Psoas muscle (tissue), 7 donors: ENCODE measurements at regions not wholly inside any gene's neighbourhood (a gene's known extent, or its start where the extent isn't known, plus 50 kb on each side); places are given as distances from the start of the nearest gene placed in this dataset.
A peak's percentile ranks its signal among the peaks of the same experiment; 100 is the strongest.

ENCODE experiments used
- ATAC-seq, 4 donors: fragments of 200-7000 bp; cut with Tn5 transposase; one replicate each; pipeline ENCODE4 v1.9.1; 2020; ENCODE audit warnings: moderate library complexity in 3 of 4, mild to moderate bottlenecking in 2 of 4
- DNase-seq, 2 donors: peaks; one replicate each; pipeline ENCODE4 v3.0.0-alpha.2; 2020
- H3K27ac ChIP-seq: fragments of 200-600 bp; one replicate; pipeline ENCODE4 v1.8.0; 2022
- H3K27me3 ChIP-seq, 3 donors: fragments of 200-600 bp in 1 of 3; one replicate each; pipeline versions ENCODE4 v1.6.1 to v1.8.0; 2013 to 2022; ENCODE audit warnings: low read length in 2 of 3, mild to moderate bottlenecking in 2 of 3, moderate library complexity in 1 of 3; ENCODE audit not compliant: insufficient read depth in 3 of 3
- H3K36me3 ChIP-seq, 2 donors: fragments of 200-600 bp in 1 of 2; one replicate each; pipeline versions ENCODE4 v1.6.1 to v1.8.0; 2013 to 2022; ENCODE audit warnings: low read depth in 1 of 2, mild to moderate bottlenecking in 1 of 2, moderate library complexity in 1 of 2; ENCODE audit not compliant: insufficient read depth in 1 of 2
- H3K4me1 ChIP-seq: fragments of 200-600 bp; one replicate; pipeline ENCODE4 v1.8.0; 2022
- H3K4me3 ChIP-seq: fragments of 200-600 bp; one replicate; pipeline ENCODE4 v1.8.0; 2022; ENCODE audit warnings: mild to moderate bottlenecking
- H3K9me3 ChIP-seq: fragments of 200-600 bp; one replicate; pipeline ENCODE4 v1.8.0; 2022
- WGBS, 3 donors: extraction: QIAGEN DNeasy Blood & Tissue Kit; methylation state at CpG; one replicate each; pipeline versions ENCODE4 v1.1.6 to v1.1.7; 2013; 5-methylcytosine and 5-hydroxymethylcytosine counted together
- intact Hi-C, 2 donors: fragments of 100-400 bp; cut with DNase I; formaldehyde crosslinking; loops; one replicate each; pipeline versions ENCODE4 v1.11.0 to v1.14.2; 2022
- TF ChIP-seq, protein P1 (sequence below): fragments of 200-600 bp; IDR thresholded peaks from one replicate; pipeline ENCODE4 v1.8.0; 2022; ENCODE audit warnings: antibody characterized with exemption
- donor health status: healthy with polysubstance abuse.
- donor health status: DM: no; HTN: no; CAD: no; lungs with moderate emphysema.
- donor health status: Bipolar disorder and iron deficiency.
- donor health status: healthy.
- donor health status: DM: yes; HTN: yes; CAD: no.
- donor health status: DM: no; HTN: no; CAD: no.
- donor health status: DM: yes; HTN: yes; CAD: no.

DNA sequence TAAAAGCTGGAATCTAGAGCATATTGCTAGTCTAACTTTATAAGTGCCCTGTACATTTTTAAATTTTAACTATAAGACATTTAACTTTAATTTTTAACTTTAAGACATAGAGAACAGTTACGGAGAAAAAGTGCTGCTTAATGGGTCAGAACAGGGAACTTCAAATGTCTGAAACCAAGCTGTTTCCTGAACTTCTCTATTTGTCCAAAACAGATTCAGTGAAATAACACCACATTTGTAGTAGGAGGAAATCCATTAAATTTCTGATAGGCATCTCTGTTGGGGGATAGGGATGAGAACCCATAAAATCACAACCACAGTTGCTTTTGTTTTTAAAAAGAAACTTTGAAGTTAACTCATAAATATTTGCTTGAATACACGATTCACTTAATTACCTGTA lies 170.8 kb upstream of the ANK3 start:
- intact Hi-C loops = no loop called here
- DNase-seq (no peak), ATAC-seq (no peak)
- TF ChIP-seq, protein P1, sequence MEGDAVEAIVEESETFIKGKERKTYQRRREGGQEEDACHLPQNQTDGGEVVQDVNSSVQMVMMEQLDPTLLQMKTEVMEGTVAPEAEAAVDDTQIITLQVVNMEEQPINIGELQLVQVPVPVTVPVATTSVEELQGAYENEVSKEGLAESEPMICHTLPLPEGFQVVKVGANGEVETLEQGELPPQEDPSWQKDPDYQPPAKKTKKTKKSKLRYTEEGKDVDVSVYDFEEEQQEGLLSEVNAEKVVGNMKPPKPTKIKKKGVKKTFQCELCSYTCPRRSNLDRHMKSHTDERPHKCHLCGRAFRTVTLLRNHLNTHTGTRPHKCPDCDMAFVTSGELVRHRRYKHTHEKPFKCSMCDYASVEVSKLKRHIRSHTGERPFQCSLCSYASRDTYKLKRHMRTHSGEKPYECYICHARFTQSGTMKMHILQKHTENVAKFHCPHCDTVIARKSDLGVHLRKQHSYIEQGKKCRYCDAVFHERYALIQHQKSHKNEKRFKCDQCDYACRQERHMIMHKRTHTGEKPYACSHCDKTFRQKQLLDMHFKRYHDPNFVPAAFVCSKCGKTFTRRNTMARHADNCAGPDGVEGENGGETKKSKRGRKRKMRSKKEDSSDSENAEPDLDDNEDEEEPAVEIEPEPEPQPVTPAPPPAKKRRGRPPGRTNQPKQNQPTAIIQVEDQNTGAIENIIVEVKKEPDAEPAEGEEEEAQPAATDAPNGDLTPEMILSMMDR = no peak
- 84 to 91% (median 87%) methylated on average over 2 of the region's 2 CpGs for WGBS, 3 donors
- no peak overlapping the region for H3K4me3 ChIP-seq
- peaks cover 8% of the 10 kb centered on the region for H3K4me1 ChIP-seq
- no peaks in the 10 kb centered on the region for H3K9me3 ChIP-seq
- H3K27ac ChIP-seq = no peak overlapping the region
- no peaks in the 10 kb centered on the region for H3K36me3 ChIP-seq
- no peaks in the 10 kb centered on the region for H3K27me3 ChIP-seq

DNA sequence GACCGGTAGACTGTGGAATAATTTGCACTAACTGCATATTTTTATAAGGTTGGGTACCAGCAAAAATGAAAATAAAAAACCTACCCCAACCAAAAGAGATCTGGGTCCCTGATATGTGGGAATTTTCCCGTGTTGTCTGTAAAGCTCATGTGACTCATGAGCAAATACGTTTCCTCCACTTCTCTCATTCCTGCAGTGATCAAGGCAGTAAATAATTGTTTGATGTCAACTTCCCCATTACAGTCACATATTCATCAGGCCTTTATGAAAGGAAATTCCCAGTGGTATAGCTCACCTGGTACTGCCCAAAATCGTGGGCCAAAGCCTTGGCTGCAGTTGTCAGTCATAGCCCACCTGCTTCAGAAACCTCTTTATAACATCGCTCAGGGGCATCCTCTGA lies 166.0 kb upstream of the ANK3 start:
- H3K27ac ChIP-seq = no peak overlapping the region
- DNase-seq = no peak
- WGBS, 3 donors = 78 to 82% (median 78%) methylated on average over 5 of the region's 5 CpGs
- no peaks in the 10 kb centered on the region for H3K9me3 ChIP-seq
- no peak overlapping the region for H3K4me3 ChIP-seq
- no peaks in the 10 kb centered on the region for H3K4me1 ChIP-seq
- H3K36me3 ChIP-seq = no peaks in the 10 kb centered on the region
- intact Hi-C loops = no loop called here
- no peak for ATAC-seq
- H3K27me3 ChIP-seq = no peaks in the 10 kb centered on the region
- TF ChIP-seq, protein P1 = no peak

DNA sequence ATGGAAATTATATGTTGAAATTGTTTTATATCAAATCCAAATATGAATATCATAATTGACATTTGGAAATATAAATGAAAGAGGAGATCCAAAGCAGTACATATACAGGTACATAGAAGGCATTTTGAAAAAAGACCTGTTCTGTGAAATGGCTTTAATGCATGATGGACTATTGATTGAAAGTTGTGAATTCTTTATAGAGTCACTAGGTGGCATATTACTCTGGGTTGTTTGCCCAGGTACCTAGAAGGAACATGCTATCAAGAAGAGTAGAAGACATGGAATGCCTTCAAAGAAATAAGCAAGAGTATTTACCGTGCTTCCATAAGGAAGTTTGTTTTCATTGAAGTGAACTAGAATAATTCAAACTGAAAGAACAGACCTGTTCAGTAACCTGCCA lies 160.0 kb upstream of the ANK3 start:
- whole genome bisulfite sequencing, 3 donors = 35 to 68% (median 43%) methylated on average over 1 of the region's 1 CpG
- DNase-seq (no peak), ATAC-seq (peak in 3 of 4 donors; percentile 55 to 84 (median 67))
- Histone ChIP-seq H3K4me1 (no peaks in the 10 kb centered on the region), H3K9me3 (no peaks in the 10 kb centered on the region), H3K36me3 (no peaks in the 10 kb centered on the region), H3K27ac (no peak overlapping the region), H3K27me3 (no peaks in the 10 kb centered on the region), H3K4me3 (no peak overlapping the region)
- TF ChIP-seq, protein P1 = peak; percentile 59
- intact Hi-C loops = loop anchor here (2.0 to 5.0 kb wide), 4 partner anchors 73 to 107 kb away; no protein-coding TSS in a partner anchor

DNA sequence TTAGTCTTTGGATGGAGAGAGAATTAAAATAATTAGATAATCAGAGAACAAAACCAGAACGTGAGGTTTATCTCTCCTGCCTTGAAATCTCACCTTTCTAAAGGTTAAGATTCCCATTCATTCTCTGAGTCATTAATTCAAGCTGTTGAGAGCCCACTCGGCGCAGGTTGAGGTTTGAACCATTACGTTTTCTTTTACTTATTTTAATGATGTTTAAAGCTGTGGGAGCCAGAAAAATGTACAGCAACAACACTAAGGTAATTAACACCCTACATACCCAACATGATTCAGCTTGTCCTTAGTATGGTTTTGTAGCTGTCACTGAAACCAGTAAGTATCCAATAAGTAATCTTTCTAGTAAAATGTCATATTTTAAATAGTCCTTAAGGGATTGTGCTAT lies 153.0 kb upstream of the ANK3 start:
- Histone ChIP-seq H3K4me3 (no peak overlapping the region), H3K27me3 (no peaks in the 10 kb centered on the region), H3K36me3 (no peaks in the 10 kb centered on the region), H3K27ac (no peak overlapping the region), H3K4me1 (peaks cover 18% of the 10 kb centered on the region), H3K9me3 (no peaks in the 10 kb centered on the region)
- intact Hi-C loops = no loop called here
- ATAC-seq (no peak), DNase-seq (no peak)
- WGBS, 3 donors = 80 to 85% (median 82%) methylated on average over 4 of the region's 4 CpGs
- TF ChIP-seq, protein P1 = no peak

DNA sequence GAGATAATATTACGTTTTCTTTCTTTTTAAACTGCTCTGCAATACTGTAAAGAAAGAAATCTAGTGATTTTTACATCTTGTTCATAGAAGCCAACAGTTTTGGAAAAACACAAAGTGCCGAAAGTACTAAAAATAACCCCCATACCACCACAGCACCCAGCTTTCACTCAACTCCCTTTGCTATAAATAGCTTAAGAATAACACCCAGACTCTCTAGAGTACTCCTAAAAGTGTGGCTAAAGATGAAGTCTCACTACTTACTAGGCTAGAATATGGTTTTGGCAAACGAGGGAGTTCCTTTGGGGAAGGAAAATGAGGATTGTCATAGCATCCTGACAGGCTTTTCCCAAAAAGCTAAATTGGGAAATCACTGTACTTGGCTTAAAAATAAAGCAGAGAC lies 151.8 kb upstream of the ANK3 start:
- no peaks in the 10 kb centered on the region for H3K36me3 ChIP-seq
- peak overlapping the region; percentile 15 for H3K4me3 ChIP-seq
- TF ChIP-seq, protein P1 = no peak
- no peaks in the 10 kb centered on the region for H3K9me3 ChIP-seq
- intact Hi-C loops = no loop called here
- DNase-seq (no peak), ATAC-seq (peak in 1 of 4 donors; percentile 50)
- peaks cover 30% of the 10 kb centered on the region for H3K4me1 ChIP-seq
- no peaks in the 10 kb centered on the region for H3K27me3 ChIP-seq
- no peak overlapping the region for H3K27ac ChIP-seq
- 28 to 40% (median 35%) methylated on average over 3 of the region's 3 CpGs for WGBS, 3 donors
